ENCODE measurements at regions not wholly inside any gene's neighbourhood (a gene's known extent, or its start where the extent isn't known, plus 50 kb on each side); places are given as distances from the start of the nearest gene placed in this dataset.

DNA sequence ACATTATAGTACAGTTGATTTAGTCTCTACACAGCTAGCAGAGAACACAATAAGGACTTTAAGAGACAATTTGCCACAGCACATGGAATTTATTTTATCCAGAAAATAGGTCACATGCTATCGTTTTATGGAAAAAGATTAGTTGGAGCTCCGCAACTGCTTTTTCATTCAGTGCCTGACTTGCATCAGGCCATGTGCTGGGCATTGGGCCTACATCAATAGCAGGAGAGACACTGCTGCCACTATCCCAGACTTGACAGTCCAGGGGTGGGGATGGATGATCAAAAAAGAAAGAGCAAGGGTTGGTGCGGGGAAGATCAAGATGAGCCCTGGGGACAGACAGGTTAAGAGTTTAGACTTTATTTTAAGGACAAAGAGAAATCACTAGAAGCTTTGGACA lies 75.2 kb upstream of the C3orf80 start:
- TF ChIP-seq MYC (IDR thresholded peaks at IDR 0.05; ENCODE audit: low read depth, low read length): no peak
- no peak for TF ChIP-seq POLR2A (IDR thresholded peaks at IDR 0.05; ENCODE audit: extremely low read depth, insufficient read length)
- H3K4me3 ChIP-seq (ENCODE audit: low read depth, low read length): no peak overlapping the region
- DNase-seq (ENCODE audit: low read depth): no peak

DNA sequence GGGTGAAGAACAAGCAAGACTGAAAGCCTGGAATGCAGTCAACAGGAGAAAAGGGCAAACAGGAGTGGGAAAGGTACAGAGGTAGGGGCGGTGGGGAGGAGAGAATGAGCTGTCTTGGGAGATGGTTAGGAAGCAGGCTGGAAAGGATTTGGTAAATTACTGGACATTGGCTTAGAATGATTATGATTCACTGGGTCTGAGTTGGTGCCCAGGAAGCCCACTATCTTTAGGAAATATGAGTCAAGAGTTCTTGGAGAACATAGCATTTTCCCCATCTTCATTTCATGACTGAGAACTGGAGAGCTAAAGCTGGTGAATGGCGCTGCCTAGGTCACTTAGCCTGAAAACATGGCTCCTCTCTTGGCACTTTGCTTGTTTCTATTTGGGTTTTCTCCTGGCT lies 74.7 kb upstream of the C3orf80 start:
- H3K4me3 ChIP-seq (ENCODE audit: low read depth, low read length): no peak overlapping the region
- TF ChIP-seq, protein P1, sequence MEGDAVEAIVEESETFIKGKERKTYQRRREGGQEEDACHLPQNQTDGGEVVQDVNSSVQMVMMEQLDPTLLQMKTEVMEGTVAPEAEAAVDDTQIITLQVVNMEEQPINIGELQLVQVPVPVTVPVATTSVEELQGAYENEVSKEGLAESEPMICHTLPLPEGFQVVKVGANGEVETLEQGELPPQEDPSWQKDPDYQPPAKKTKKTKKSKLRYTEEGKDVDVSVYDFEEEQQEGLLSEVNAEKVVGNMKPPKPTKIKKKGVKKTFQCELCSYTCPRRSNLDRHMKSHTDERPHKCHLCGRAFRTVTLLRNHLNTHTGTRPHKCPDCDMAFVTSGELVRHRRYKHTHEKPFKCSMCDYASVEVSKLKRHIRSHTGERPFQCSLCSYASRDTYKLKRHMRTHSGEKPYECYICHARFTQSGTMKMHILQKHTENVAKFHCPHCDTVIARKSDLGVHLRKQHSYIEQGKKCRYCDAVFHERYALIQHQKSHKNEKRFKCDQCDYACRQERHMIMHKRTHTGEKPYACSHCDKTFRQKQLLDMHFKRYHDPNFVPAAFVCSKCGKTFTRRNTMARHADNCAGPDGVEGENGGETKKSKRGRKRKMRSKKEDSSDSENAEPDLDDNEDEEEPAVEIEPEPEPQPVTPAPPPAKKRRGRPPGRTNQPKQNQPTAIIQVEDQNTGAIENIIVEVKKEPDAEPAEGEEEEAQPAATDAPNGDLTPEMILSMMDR (IDR thresholded peaks at IDR 0.05; ENCODE audit: low read depth, low read length): no peak
- TF ChIP-seq, protein P2, sequence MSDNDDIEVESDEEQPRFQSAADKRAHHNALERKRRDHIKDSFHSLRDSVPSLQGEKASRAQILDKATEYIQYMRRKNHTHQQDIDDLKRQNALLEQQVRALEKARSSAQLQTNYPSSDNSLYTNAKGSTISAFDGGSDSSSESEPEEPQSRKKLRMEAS (IDR thresholded peaks at IDR 0.05; ENCODE audit: low read depth, low read length): no peak
- TF ChIP-seq MYC (IDR thresholded peaks at IDR 0.05; ENCODE audit: low read depth, low read length) (no peak), POLR2A (IDR thresholded peaks at IDR 0.05; ENCODE audit: extremely low read depth, insufficient read length) (no peak)
- no peak for DNase-seq (ENCODE audit: low read depth)

DNA sequence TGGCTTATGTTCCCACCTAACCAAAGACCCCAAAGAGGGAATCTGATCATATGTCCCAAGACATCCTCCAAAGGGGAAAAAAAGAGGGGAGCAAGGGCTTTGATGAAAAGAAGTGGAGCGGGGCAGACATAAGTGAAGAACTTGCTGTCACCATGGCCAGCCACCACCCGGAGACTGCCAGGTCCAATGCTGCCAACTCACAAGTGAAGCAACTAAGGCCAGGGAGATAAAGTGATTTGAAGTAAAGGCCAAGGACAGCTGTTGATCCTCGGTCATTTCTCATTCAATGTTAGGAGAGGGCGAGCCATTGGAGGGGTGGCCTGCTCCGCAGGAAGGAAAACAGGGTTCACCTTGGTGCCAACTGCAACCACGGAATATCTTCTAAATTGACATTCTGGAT lies 72.6 kb upstream of the C3orf80 start:
- TF ChIP-seq, protein P2 (IDR thresholded peaks at IDR 0.05; ENCODE audit: low read depth, low read length): no peak
- TF ChIP-seq POLR2A (IDR thresholded peaks at IDR 0.05; ENCODE audit: extremely low read depth, insufficient read length): no peak
- TF ChIP-seq, protein P1 (IDR thresholded peaks at IDR 0.05; ENCODE audit: low read depth, low read length): no peak
- TF ChIP-seq MYC (IDR thresholded peaks at IDR 0.05; ENCODE audit: low read depth, low read length): no peak
- no peak for DNase-seq (ENCODE audit: low read depth)
- H3K4me3 ChIP-seq (ENCODE audit: low read depth, low read length): no peak overlapping the region

DNA sequence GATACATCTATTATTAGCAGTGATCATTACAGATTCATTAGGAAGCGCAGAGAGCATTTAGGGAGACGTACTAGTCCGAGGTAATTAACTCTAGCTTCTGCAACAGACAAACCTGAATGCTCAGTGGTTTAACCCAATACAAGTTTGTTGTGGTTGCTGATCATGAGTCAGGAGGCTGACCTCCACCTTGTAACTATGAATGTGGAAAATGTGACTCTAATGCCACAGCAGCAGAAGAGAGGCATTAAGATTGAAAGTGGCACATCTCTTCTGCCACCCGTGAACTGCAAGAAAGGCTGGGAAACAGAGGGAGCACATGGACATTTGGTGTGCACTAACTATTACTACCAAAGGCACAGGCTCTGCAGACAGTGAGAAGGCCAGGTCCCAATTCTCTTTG lies 71.2 kb upstream of the C3orf80 start:
- no peak for TF ChIP-seq POLR2A (IDR thresholded peaks at IDR 0.05; ENCODE audit: extremely low read depth, insufficient read length)
- TF ChIP-seq MYC (IDR thresholded peaks at IDR 0.05; ENCODE audit: low read depth, low read length): no peak
- TF ChIP-seq, protein P1 (IDR thresholded peaks at IDR 0.05; ENCODE audit: low read depth, low read length): no peak
- TF ChIP-seq, protein P2 (IDR thresholded peaks at IDR 0.05; ENCODE audit: low read depth, low read length): no peak
- no peak for DNase-seq (ENCODE audit: low read depth)
- no peak overlapping the region for H3K4me3 ChIP-seq (ENCODE audit: low read depth, low read length)

DNA sequence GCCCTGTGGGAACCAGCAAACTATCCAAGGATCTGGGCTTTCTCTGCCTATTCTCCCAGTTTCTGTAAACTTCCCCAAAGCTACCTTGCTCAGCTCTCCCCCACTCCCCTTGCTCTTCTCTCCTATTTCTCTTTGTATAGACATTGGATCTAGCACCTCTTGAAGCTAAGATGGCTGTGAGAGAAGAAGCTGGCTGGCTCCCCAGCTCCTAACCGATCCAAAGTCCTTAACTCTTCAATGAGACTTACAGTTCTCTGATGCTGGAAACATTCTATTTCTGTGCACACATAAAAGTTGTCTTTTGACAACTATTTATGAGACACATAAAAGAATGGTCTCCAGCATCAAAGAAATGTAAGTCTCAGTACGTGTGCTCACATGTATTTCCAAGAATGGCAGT lies 70.6 kb upstream of the C3orf80 start:
- TF ChIP-seq, protein P2 (IDR thresholded peaks at IDR 0.05; ENCODE audit: low read depth, low read length): no peak
- TF ChIP-seq MYC (IDR thresholded peaks at IDR 0.05; ENCODE audit: low read depth, low read length) (no peak), POLR2A (IDR thresholded peaks at IDR 0.05; ENCODE audit: extremely low read depth, insufficient read length) (no peak)
- TF ChIP-seq, protein P1 (IDR thresholded peaks at IDR 0.05; ENCODE audit: low read depth, low read length): no peak
- no peak for DNase-seq (ENCODE audit: low read depth)
- H3K4me3 ChIP-seq (ENCODE audit: low read depth, low read length): no peak overlapping the region

DNA sequence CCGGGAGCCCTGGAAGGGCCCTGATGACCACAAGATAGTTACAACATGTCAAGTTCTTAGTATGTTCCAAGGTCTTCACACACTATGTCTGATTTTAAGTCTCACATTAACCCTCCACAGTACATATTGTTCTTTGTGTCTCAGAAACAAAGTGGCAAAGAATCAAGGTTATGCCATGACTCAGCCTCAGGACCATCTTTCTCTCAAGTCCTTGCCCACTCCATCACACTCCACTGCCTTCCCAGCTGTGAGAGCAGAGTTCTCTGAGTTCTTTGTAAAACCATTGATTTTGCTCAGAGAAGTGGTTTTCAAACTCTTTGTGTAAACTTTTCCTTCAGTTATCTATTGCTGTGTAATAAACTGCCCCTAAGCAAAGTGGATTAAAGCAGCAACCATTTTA lies 67.9 kb upstream of the C3orf80 start:
- no peak for TF ChIP-seq POLR2A (IDR thresholded peaks at IDR 0.05; ENCODE audit: extremely low read depth, insufficient read length)
- TF ChIP-seq, protein P1 (IDR thresholded peaks at IDR 0.05; ENCODE audit: low read depth, low read length): no peak
- no peak overlapping the region for H3K4me3 ChIP-seq (ENCODE audit: low read depth, low read length)
- DNase-seq (ENCODE audit: low read depth): no peak
